ENCODE measurements at regions not wholly inside any gene's neighbourhood (a gene's known extent, or its start where the extent isn't known, plus 50 kb on each side); places are given as distances from the start of the nearest gene placed in this dataset.

- TF ChIP-seq, protein P1, sequence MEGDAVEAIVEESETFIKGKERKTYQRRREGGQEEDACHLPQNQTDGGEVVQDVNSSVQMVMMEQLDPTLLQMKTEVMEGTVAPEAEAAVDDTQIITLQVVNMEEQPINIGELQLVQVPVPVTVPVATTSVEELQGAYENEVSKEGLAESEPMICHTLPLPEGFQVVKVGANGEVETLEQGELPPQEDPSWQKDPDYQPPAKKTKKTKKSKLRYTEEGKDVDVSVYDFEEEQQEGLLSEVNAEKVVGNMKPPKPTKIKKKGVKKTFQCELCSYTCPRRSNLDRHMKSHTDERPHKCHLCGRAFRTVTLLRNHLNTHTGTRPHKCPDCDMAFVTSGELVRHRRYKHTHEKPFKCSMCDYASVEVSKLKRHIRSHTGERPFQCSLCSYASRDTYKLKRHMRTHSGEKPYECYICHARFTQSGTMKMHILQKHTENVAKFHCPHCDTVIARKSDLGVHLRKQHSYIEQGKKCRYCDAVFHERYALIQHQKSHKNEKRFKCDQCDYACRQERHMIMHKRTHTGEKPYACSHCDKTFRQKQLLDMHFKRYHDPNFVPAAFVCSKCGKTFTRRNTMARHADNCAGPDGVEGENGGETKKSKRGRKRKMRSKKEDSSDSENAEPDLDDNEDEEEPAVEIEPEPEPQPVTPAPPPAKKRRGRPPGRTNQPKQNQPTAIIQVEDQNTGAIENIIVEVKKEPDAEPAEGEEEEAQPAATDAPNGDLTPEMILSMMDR (IDR thresholded peaks at IDR 0.05; ENCODE audit: extremely low read depth in 1 of 2, insufficient read depth in 1 of 2, low read depth in 1 of 2, low read length in 2 of 2): no peak
- no peak for TF ChIP-seq POLR2AphosphoS5 (IDR thresholded peaks at IDR 0.05; ENCODE audit: insufficient read depth, low read depth, low read length)
- no peak for TF ChIP-seq POLR2A (IDR thresholded peaks at IDR 0.05; ENCODE audit: low read depth, low read length)
- TF ChIP-seq EZH2 (IDR thresholded peaks at IDR 0.05; ENCODE audit: borderline replicate concordance, low read depth, low read length, severe bottlenecking): no peak
- TF ChIP-seq GATA2 (IDR thresholded peaks at IDR 0.05; ENCODE audit: insufficient read depth, insufficient read length, low read depth, low read length): no peak
These were observed 61.1 kb upstream of the C12orf71 start for GRCh38 chr12:27143256-27144069.

Measured in endothelial cell of umbilical vein (primary cell).